Muscle of back (tissue), 3 donors: ENCODE measurements at regions not wholly inside any gene's neighbourhood (a gene's known extent, or its start where the extent isn't known, plus 50 kb on each side); places are given as distances from the start of the nearest gene placed in this dataset.

ENCODE experiments used
- DNase-seq, 3 donors: peaks; one replicate each; pipeline versions ENCODE4 v3.0.0 to v3.0.0-alpha.2; 2013

GRCh38 chr16:49216593-49216992, 65.0 kb downstream of the CBLN1 start:
- DNase-seq: no peak

GRCh38 chr16:49213594-49213993, 68.0 kb downstream of the CBLN1 start:
- no peak for DNase-seq

GRCh38 chr16:49204191-49204590, 77.4 kb downstream of the CBLN1 start:
- DNase-seq: no peak

- no peak for DNase-seq
Observed at GRCh38 chr16:49203361-49203760, 78.3 kb downstream of the CBLN1 start.

GRCh38 chr16:49201118-49201517, 80.5 kb downstream of the CBLN1 start:
- no peak for DNase-seq

- DNase-seq: no peak
Observed at GRCh38 chr16:49200223-49200820, 81.3 kb downstream of the CBLN1 start.

- no peak for DNase-seq
Observed at GRCh38 chr16:49195237-49195548, 86.4 kb downstream of the CBLN1 start.

- peak in 1 of 3 donors; percentile 5 for DNase-seq
Observed at GRCh38 chr16:49194537-49195236, 87.0 kb downstream of the CBLN1 start.

GRCh38 chr16:49193596-49193995, 88.0 kb downstream of the CBLN1 start:
- DNase-seq: no peak

- DNase-seq: no peak
Observed at GRCh38 chr16:49189286-49189685, 92.4 kb downstream of the CBLN1 start.

- DNase-seq: no peak
Observed at GRCh38 chr16:49183911-49184310, 97.7 kb downstream of the CBLN1 start.

- DNase-seq: peak in 1 of 3 donors; percentile 5
Observed at GRCh38 chr16:49181791-49182518, 99.7 kb downstream of the CBLN1 start.

- no peak for DNase-seq
Observed at GRCh38 chr16:49179714-49180330, 101.8 kb downstream of the CBLN1 start.

- DNase-seq: no peak
Observed at GRCh38 chr16:49168126-49168525, 113.5 kb downstream of the CBLN1 start.

GRCh38 chr16:49165025-49165424, 116.6 kb downstream of the CBLN1 start:
- DNase-seq: no peak

- DNase-seq: no peak
Observed at GRCh38 chr16:49161191-49161590, 120.4 kb downstream of the CBLN1 start.

- DNase-seq: peak; percentile 5 to 23 (median 12)
Observed at GRCh38 chr16:49158029-49158642, 123.5 kb downstream of the CBLN1 start.

- no peak for DNase-seq
Observed at GRCh38 chr16:49150341-49150740, 131.3 kb downstream of the CBLN1 start.

- DNase-seq: no peak
Observed at GRCh38 chr16:49148410-49148809, 133.2 kb downstream of the CBLN1 start.

- no peak for DNase-seq
Observed at GRCh38 chr16:49140618-49141017, 141.0 kb downstream of the CBLN1 start.

- no peak for DNase-seq
Observed at GRCh38 chr16:49130397-49130796, 151.2 kb downstream of the CBLN1 start.

- DNase-seq: no peak
Observed at GRCh38 chr16:49129935-49130334, 151.7 kb downstream of the CBLN1 start.
